ENCODE measurements at regions not wholly inside any gene's neighbourhood (a gene's known extent, or its start where the extent isn't known, plus 50 kb on each side); places are given as distances from the start of the nearest gene placed in this dataset.

GRCh38 chr18:33828949-33829348 lies 250.9 kb downstream of the ASXL3 start:
- TF ChIP-seq, protein P1, sequence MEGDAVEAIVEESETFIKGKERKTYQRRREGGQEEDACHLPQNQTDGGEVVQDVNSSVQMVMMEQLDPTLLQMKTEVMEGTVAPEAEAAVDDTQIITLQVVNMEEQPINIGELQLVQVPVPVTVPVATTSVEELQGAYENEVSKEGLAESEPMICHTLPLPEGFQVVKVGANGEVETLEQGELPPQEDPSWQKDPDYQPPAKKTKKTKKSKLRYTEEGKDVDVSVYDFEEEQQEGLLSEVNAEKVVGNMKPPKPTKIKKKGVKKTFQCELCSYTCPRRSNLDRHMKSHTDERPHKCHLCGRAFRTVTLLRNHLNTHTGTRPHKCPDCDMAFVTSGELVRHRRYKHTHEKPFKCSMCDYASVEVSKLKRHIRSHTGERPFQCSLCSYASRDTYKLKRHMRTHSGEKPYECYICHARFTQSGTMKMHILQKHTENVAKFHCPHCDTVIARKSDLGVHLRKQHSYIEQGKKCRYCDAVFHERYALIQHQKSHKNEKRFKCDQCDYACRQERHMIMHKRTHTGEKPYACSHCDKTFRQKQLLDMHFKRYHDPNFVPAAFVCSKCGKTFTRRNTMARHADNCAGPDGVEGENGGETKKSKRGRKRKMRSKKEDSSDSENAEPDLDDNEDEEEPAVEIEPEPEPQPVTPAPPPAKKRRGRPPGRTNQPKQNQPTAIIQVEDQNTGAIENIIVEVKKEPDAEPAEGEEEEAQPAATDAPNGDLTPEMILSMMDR (IDR thresholded peaks at IDR 0.05), result no peak
- TF ChIP-seq EP300 (IDR thresholded peaks at IDR 0.05), result no peak
- TF ChIP-seq POLR2A (IDR thresholded peaks at IDR 0.05), result no peak
